Right ventricle myocardium inferior (tissue), 1 donor: ENCODE measurements at regions not wholly inside any gene's neighbourhood (a gene's known extent, or its start where the extent isn't known, plus 50 kb on each side); places are given as distances from the start of the nearest gene placed in this dataset.
A peak's percentile ranks its signal among the peaks of the same experiment; 100 is the strongest.

Source experiments
- ATAC-seq: fragments of 200-7000 bp; cut with Tn5 transposase; one replicate; pipeline ENCODE4 v1.9.1; 2020; ENCODE audit warnings: mild to moderate bottlenecking, moderate library complexity
- DNase-seq: peaks from one replicate; pipeline ENCODE4 v3.0.0; 2021; ENCODE audit errors: missing footprints
- intact Hi-C: fragments of 100-400 bp; cut with DNase I; formaldehyde crosslinking; loops from one replicate; pipeline ENCODE4 v1.11.0; 2022
- donor health status: DM: no; HTN: yes; CAD: no; lungs with severe emphysema.

DNA sequence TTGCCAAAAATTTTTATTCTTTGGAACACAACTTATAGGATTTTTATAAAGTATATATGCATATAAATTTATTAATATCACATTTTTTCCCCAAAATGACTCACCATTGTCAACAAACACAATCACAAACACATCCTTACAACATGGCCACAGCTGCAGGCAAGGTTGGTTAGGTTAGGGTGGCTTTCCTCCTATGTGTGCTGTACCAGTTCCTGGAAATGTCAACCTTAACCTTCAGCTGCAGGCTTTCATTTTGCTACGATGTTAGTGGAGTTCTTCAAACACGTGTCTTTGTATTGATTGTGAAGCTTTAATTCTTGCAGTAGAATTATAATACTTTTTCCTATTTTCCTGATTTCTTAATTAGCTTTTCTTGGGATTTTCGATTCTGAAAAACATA, 185.8 kb downstream of the PTEN start:
- DNase-seq (no peak), ATAC-seq (no peak)
- intact Hi-C loops = loop anchor here (10.0 kb wide), 1 partner anchor 196 kb away; no protein-coding TSS in a partner anchor

DNA sequence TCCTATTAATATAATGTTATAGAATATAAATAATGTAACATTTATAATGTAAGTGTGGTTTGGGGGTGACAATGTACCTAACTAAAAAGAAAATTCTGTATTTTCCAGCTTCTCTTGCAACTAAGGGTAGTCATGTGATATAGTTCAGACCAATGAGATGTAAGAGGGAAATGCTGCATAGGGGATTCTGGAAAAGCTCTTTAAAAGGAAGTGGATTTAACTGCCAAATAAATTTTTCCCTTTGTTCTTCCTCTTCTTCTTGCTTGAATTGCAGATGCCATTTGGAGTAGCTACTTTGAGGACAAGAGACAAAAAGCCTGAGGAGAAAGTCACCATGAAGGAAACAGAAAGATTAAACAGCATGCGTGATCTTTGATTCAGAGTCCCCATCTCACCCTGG, 194.3 kb downstream of the PTEN start:
- intact Hi-C loops = no loop called here
- DNase-seq (no peak), ATAC-seq (no peak)

DNA sequence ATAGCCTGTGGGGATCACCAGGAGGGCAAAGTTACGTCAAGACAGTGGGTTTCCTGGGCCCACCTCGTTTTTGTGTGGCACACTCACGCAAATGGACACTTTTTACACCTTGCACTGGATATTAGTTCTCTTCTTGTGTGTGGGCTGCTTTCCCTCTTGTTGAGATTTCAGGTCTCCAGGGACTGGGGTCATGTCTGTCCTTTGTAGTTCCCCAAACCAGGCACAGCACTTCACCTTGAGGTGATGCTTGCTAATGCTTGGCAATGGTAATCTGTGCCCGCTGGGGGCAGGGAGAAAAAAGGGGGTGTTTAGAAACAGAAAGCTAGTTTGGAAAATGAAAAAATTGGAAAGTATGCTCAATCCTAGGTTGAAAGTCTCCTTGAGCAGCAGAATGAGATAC, 195.3 kb downstream of the PTEN start:
- intact Hi-C loops = no loop called here
- ATAC-seq = no peak
- DNase-seq = no peak

DNA sequence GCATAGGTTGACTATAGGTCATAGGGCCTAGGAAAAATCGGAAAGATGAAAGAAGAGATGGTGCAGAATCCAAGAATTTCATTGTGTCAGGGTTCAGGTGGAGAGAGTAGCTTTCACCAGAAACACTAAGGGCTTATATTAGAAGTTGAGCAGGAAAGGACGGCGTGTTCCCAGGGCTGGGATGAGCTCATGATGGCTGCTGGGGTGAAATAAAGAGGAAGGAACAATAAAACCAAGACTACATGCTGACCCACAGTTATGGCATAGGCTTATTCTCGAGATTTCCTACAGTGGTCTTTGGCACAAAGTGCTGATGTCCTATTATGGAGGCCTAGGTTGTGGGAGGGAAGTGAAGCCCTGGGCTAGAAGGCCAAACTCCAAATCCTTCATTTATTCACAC, 195.8 kb downstream of the PTEN start:
- intact Hi-C loops = no loop called here
- peak; percentile 38 for ATAC-seq
- DNase-seq = no peak

DNA sequence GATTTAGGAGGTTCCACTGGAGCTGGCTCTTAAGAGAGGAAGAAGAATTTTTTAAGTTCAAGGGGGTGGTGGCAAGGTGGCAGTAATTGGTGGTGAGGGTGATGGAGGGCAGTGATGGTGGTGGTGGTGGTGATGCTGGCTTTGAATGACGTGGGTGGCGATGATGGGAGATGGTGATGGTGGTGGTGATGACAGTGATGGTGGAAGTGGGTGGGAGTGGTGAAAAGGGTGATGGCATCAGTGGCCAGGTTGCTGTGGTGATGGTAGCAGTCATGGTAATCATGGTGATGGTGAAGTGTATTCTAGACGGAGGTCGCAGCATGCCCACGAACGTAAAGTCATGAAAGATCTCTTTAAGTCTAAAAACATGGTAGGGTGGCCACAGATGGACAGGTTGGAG, 197.3 kb downstream of the PTEN start:
- no peak for ATAC-seq
- intact Hi-C loops = loop anchor here (5.0 to 10.0 kb wide), 2 partner anchors 87 to 196 kb away; partner anchors contain the start of genes KLLN and PTEN

DNA sequence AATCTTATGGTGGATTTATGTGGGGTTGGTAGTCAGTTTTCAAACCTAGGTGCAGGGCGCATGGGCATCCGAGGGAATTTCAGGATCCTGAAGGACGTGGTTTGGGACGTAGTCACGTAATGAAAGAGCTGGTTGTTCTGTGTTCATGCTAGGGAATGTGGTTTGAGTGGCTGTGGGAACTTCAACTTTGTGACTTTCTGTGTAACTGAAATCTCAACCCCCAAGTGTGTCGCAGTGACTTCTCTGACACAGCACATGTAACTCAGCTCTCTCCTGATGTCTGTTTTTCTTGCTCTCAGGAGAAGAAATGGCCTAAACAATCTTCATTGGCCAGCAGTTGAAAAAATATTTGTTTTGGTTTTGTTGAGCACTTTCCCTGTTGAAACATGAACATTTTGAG, 199.0 kb downstream of the PTEN start:
- ATAC-seq = peak; percentile 20
- intact Hi-C loops = loop anchor here (5.0 to 10.0 kb wide), 2 partner anchors 85 to 198 kb away; partner anchors contain the start of genes KLLN and PTEN
- DNase-seq = no peak

More for the DNA sequence above, 197.3 kb downstream of the PTEN start:
- no peak for DNase-seq

DNA sequence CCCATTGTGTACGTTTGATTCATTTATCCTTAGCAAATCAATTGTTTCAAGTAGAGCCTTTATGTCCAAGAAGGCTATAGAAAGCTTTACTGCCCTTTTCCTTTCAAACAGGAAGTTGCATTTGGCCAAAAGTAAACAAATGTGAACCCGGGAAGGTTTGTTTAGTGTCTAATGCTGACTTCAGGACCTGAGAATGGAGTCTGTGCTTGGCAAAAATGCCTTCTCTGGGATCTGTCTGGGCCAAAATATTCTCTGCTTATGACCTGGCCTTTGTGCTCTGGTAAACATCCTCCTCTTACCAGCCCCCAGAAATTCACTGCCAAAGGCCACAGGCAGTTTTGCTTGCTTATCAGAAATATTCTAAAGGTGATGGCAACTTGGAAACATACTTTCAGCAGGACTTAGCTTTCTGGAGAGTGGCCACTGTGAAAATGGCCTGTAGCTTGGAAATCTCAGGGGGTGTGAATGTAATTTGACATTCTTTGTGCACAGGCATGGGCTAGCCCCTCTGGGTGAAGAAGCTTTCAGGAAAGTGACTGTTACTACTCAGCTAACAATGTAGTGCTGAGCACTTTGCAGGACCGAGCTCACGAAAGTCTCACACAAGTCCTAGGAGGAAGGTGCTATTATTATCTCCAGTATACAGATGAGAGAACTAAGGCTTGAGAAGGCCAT, 199.5 kb downstream of the PTEN start:
- intact Hi-C loops = loop anchor here (5.0 to 10.0 kb wide), 2 partner anchors 84 to 198 kb away; partner anchors contain the start of genes KLLN and PTEN
- DNase-seq (no peak), ATAC-seq (no peak)

DNA sequence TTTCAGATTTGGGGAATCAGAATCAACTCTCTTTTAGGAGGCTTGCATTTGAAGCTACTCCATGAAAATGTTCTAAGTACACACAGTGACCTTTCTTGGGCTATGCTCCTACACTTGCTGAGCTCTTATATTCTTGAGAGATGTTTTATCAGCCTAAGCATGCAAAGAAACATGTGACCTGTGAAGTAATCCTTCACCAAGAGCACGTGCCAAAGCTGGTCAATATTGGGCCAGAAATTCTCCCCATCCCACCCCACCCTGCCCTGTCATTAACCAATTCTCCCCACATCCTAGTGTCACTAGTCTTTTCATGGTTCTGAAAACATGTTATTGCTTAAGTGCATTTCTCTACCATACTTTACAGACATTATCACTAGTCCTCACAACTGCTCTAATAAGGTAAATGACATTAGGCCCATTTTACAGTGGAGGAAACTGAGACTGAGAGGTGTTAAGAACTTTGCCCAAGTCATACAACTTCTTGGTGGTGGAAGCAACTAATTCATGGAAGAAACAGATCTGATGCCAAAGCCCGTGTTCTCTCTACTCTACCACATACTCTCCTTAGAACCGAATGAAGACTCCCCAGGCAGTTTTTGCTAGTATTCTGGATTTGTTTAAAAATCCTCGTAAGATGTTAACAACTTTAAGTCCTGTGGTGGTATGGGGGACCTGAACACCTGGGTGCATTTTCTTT, 200.6 kb downstream of the PTEN start:
- no peak for DNase-seq
- no peak for ATAC-seq
- intact Hi-C loops = loop anchor here (5.0 to 10.0 kb wide), 2 partner anchors 83 to 199 kb away; partner anchors contain the start of genes KLLN and PTEN

DNA sequence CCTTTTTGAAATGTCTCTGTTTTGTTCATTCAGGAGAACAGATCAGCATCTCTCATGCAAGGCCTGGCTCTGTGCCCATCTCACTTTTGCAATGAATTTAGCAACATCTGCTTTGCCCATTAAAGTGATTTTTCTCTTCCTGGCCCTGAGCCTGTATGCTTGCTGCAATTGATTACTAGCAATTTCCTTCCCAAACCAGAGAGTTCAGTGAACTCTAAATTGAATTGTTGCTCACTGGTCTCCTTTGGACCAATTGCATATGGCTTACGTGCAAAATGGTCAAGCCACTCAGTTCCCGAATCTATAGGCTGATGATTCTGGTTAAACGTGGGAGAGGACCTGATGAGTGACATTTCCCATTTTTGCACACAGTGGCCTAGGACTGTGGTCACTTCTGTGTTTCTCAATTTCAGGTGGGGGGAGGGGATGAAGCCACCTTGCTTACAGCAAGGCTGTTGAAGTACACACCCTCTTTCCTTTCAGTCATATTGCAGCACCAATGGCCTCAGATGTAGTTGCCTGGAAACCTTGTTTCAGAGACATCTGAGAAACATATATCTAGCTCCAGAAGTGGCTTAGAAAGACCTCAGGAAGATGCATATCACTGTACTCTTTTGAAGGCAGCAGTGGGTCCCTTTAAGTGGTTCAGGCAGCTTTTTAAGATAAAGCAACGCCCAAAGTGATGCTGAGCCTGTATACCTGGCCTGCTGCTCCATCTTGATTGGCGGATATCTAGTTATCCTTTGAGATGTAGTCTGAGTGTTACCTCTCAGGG, 201.4 kb downstream of the PTEN start:
- ATAC-seq = peak; percentile 28
- intact Hi-C loops = loop anchor here (5.0 to 10.0 kb wide), 2 partner anchors 83 to 200 kb away; partner anchors contain the start of genes KLLN and PTEN
- peak; percentile 79 for DNase-seq

DNA sequence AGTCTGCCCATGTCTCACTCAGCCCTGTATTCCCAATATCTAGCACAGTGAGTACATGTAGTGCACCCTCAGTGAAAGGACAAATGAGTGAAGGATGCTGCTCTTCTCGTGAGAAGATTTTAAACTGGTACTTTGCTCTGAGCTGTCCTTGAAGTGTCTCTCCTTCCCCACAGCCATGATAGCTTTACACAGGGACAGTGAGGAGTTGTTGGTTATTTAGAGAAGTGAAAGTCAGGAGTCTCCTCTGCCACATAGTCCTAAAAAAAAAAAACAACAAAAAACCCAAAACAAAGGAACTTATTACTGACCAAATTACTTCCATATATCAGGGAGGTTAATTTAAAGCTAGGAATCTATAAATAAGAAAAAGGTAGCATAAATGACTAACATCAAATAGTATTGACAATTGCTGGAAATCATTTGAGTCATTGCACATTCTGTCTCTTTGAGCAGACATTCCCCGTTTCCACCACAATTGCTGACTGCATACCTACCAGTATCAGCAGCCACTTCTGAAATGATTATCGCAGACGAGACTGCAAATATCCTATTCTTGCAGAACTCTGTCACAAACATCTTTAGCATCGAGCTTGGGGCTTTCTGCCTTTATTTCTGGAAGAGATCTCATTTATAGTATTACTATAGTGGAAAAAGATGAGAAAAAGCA, 202.1 kb downstream of the PTEN start:
- ATAC-seq = no peak
- intact Hi-C loops = loop anchor here (10.0 kb wide), 1 partner anchor 201 kb away; the partner anchor contains the start of genes KLLN and PTEN
- DNase-seq = no peak

DNA sequence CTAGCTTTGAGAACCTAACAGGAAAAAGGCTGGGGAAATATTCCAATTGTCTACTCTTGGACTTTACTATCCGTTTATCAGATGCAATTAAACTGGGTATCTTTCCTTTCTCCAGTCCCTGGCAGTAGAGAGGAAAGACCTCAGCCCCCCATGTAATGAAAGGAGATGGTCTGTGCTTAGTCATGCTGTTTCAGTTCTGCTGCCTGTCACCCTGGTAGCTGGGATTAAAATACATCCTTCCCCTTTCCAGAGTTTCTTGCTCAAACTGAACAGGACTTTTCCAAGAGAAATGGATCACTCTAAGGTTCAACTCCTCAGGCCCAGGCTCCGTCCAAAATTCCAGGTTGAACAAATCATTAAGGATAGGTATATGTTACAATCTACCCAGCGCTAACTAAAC, 202.9 kb downstream of the PTEN start:
- intact Hi-C loops = loop anchor here (10.0 kb wide), 1 partner anchor 202 kb away; the partner anchor contains the start of genes KLLN and PTEN
- DNase-seq (no peak), ATAC-seq (no peak)

DNA sequence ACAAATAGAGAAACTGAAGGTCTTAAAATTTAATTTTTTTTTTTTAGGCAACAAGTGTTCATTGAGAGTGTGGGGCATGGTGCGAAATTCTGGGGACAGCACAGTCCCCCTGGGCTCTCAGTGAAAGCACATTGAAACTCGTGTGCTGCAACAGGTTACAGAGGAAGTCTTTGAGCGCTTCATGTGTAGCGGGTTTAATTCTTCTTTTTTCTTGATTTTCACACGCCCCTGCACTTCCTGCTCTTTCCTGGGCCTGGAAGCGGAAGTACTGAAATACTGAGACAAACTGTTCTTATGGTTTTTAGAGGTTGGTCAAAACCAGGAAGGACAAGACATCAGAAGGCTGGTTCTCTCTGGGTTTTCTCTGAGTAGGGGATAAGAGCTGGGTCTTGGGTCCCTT, 203.5 kb downstream of the PTEN start:
- DNase-seq = no peak

DNA sequence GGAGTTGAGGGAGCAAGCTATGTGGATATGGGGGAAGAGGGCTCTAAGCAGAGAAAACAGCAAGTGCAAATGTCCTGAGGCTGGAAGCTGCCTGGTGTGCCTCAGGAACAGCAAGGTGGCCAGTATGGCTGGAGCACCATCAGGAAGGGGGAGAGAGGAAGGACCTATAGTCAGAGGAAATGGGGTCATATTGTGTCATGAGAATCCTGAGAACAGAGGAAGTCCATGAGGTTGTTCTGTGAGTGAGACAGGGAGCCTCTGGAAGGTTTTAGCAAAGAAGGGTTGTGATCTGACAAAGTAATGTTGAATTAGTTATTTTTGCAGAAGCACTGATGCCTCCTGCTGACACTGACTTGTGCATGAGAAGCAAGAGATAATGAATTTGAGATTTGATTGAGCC, 204.3 kb downstream of the PTEN start:
- no peak for ATAC-seq
- intact Hi-C loops = loop anchor here (10.0 kb wide), 1 partner anchor 203 kb away; the partner anchor contains the start of genes KLLN and PTEN

More for the DNA sequence above, 203.5 kb downstream of the PTEN start:
- intact Hi-C loops = loop anchor here (10.0 kb wide), 1 partner anchor 202 kb away; the partner anchor contains the start of genes KLLN and PTEN
- ATAC-seq = peak; percentile 46

DNA sequence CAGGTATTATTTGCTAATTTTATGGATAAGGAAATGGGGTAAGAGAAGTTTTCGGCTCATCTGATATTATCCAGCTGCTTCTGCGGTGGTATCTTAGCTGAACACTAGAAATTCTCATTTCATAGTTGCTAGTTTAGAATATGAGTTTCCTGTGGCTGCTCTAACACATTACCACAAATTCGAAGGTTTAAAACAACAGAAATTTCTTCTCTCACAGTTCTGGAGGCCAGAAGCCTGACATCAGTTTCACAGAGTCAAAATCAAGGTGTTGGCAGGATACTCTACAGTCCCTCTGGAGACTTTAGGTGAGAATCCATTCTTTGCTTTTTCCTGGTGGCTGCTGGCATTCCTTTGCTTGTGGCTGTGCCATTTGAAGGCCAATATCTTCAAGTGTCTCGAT, 205.9 kb downstream of the PTEN start:
- ATAC-seq (no peak), DNase-seq (no peak)
- intact Hi-C loops = loop anchor here (10.0 kb wide), 1 partner anchor 205 kb away; the partner anchor contains the start of genes KLLN and PTEN

More for the DNA sequence above, 204.3 kb downstream of the PTEN start:
- no peak for DNase-seq

DNA sequence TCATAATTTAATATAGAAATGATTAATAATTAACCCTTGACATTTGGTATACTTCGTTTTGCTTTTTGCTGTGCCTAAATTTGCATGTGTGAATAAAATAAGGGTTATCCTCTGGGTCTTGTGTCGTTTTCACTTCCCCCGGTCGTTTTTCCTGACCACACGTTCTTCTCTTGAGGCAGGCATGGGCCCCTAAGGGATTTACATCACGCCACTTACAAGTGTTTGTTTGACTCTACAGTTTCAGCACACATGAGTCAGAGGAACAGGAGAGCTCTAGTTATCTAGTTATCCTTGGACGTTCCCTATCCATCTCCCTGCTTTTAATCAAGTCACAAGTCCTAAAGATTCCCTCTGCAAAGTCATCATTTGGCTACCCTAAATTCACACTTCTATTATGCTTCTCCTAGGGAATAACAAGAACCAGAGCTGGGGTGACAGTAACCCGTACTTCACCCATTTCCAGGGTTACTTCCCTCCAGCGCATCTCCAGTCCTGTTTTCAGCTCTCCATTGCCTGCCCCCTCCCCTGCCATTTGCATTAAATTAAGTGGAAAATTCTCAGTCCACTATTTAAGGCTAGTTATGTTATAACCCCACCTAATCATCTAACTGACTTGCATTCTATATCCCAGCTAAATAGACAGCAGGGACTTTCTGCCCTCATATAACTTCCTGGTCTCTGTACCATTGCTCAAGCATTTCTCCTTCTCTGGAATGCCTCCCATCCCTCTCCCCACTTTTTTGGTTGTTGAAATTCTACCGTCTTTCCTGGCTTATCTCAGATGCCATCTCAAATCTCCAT, 206.9 kb downstream of the PTEN start:
- DNase-seq (no peak), ATAC-seq (no peak)
- intact Hi-C loops = no loop called here

DNA sequence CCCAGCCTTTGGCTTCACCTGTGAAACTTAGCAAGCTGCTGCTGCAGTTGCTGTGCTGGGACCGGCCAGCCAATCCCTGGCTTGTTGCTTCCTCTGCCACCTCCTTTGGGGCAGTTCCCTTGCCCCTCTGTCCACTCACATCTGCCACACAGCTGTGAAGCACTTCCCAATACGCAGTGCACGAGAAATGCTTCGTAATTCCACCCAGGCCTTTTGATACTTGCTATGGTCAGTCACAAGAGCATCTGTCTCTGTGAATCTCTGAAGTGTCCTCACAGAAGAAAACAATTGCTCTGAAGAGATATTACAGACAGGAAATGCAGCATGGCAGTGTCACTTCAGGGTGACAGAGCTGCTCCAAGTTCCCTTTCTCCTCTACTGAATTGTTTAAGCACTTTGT, 208.5 kb downstream of the PTEN start:
- ATAC-seq = no peak
- DNase-seq = no peak
- intact Hi-C loops = no loop called here

DNA sequence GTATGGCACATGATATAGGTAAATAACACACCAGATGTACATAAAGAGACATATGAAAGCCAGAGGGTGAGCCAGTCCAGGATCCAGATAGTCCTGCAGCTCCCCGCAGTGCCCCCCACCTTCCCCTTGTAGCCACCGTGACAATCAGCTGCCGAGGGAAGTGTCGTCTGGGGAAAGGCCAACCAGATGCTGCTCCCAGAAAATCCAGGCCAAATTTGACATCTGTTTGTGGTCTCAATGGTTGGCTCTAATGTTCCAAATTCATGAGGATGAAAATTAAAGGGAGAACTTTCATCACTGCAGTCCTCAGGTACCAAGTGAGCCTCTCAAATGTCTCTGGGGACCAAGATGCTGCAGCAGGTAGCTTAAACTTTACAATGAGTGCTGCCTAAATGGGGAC, 210.3 kb downstream of the PTEN start:
- DNase-seq (no peak), ATAC-seq (no peak)
- intact Hi-C loops = no loop called here

DNA sequence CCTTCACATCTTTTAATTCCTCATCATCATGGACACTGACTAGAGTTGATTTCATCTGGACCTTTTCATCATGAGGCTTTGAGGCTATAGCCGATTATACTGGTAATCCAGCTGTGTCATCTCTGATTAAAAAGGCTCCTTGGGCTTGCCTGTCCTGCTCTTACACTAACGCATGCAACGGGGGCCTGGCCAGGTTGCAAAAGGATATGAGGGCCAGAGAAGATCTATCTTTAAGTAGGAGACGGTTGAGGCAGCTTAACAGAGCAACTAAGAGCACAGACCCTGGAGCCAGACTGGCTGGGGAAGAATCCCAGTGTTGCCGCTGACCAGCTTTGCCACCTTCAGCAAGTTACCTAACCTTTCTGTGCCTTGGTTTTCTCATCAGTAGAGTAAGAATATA, 211.5 kb downstream of the PTEN start:
- no peak for ATAC-seq
- intact Hi-C loops = no loop called here
- DNase-seq = no peak
